Body of pancreas (tissue), 4 donors: ENCODE measurements at regions not wholly inside any gene's neighbourhood (a gene's known extent, or its start where the extent isn't known, plus 50 kb on each side); places are given as distances from the start of the nearest gene placed in this dataset.

Source experiments
- ATAC-seq: fragments of 150-250 bp; one replicate; pipeline ENCODE4 v1.9.1; 2016
- DNase-seq, 4 donors: peaks; one replicate each; pipeline ENCODE4 v3.0.0-alpha.2; 2019
- H3K27ac ChIP-seq, 4 donors: fragments of 200-600 bp; sonication (generic); 1 replicate in 3 of 4; 2 replicates in 1 of 4; pipeline versions ENCODE4 v1.5.1 to v1.6.1; 2016 to 2019; ENCODE audit warnings: mild to moderate bottlenecking in 1 of 4, mixed read lengths in 1 of 4, moderate library complexity in 1 of 4
- H3K27me3 ChIP-seq, 2 donors: fragments of 200-600 bp; sonication (generic); one replicate each; pipeline ENCODE4 v1.6.0; 2016; ENCODE audit warnings: mild to moderate bottlenecking in 1 of 2
- H3K36me3 ChIP-seq, 2 donors: fragments of 200-600 bp; sonication (generic); replicated peaks in 1 of 2; 2 replicates each; pipeline ENCODE4 v1.5.1; 2016; ENCODE audit warnings: low read depth in 2 of 2; ENCODE audit not compliant: insufficient read depth in 1 of 2
- H3K4me1 ChIP-seq: fragments of 200-600 bp; sonication (generic); one replicate; pipeline ENCODE4 v1.6.0; 2016
- H3K4me3 ChIP-seq, 2 donors: fragments of 200-600 bp; sonication (generic); 1 replicate in 1 of 2; 2 replicates in 1 of 2; pipeline ENCODE4 v1.5.1; 2016 to 2019
- H3K9me3 ChIP-seq, 3 donors: fragments of 200-600 bp; sonication (generic); 1 replicate in 2 of 3; 2 replicates in 1 of 3; pipeline ENCODE4 v1.5.1; 2016
- POLR2A ChIP-seq, 3 donors: fragments of 450-650 bp; IDR thresholded peaks; one replicate each; pipeline ENCODE4 v1.6.1; 2016; ENCODE audit warnings: antibody characterized with exemption in 3 of 3, mild to moderate bottlenecking in 2 of 3
- WGBS, 2 donors: methylation state at CpG; one replicate each; pipeline ENCODE4 v1.1.5; 2017; 5-methylcytosine and 5-hydroxymethylcytosine counted together
- intact Hi-C: fragments of 100-400 bp; cut with DNase I; formaldehyde crosslinking; loops from one replicate; pipeline ENCODE4 v1.15.1; 2023
- TF ChIP-seq, protein P1 (sequence below), 7 experiments: fragments of 450-650 bp in 4 of 7; fragments of 200-600 bp in 3 of 7; sonication (generic) in 3 of 7; IDR thresholded peaks; one replicate each; pipeline ENCODE4 v1.5.1; 2016 to 2019; ENCODE audit warnings: antibody characterized with exemption in 7 of 7

- DNase-seq (no peak), ATAC-seq (no peak)
- Histone ChIP-seq H3K27ac (no peak overlapping the region), H3K36me3 (no peaks in the 10 kb centered on the region), H3K9me3 (no peaks in the 10 kb centered on the region), H3K27me3 (no peaks in the 10 kb centered on the region), H3K4me3 (no peak overlapping the region), H3K4me1 (peaks cover 6% of the 10 kb centered on the region)
- intact Hi-C loops: no loop called here
- 86 to 92% methylated on average over 1 of the region's 1 CpG for WGBS, 2 donors
- TF ChIP-seq POLR2A (IDR thresholded peaks at IDR 0.05): no peak
- TF ChIP-seq, protein P1, sequence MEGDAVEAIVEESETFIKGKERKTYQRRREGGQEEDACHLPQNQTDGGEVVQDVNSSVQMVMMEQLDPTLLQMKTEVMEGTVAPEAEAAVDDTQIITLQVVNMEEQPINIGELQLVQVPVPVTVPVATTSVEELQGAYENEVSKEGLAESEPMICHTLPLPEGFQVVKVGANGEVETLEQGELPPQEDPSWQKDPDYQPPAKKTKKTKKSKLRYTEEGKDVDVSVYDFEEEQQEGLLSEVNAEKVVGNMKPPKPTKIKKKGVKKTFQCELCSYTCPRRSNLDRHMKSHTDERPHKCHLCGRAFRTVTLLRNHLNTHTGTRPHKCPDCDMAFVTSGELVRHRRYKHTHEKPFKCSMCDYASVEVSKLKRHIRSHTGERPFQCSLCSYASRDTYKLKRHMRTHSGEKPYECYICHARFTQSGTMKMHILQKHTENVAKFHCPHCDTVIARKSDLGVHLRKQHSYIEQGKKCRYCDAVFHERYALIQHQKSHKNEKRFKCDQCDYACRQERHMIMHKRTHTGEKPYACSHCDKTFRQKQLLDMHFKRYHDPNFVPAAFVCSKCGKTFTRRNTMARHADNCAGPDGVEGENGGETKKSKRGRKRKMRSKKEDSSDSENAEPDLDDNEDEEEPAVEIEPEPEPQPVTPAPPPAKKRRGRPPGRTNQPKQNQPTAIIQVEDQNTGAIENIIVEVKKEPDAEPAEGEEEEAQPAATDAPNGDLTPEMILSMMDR (IDR thresholded peaks at IDR 0.05): no peak
Observed at GRCh38 chr1:182210417-182210816, 148.9 kb upstream of the ZNF648 start.

DNA sequence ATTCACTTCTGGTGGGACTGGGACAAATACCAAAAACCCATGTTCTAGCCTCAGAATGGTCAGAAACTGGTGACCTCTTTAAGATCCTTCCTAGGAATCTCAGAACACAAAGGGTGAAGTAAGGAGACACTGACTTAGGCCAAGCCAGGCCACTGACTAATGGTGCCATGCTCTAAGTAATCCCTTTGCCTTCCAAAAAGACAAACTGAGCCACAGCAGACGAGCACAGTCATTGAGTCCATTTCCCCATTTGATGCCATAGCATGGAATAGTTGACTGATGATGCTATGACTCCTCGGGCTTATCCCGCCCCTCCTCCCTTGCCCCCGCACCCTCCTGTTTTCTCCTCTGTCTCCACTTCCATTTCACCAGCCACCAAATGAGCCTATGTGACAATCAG, 145.8 kb upstream of the ZNF648 start:
- H3K36me3 ChIP-seq: no peaks in the 10 kb centered on the region
- no peaks in the 10 kb centered on the region for H3K9me3 ChIP-seq
- DNase-seq (no peak), ATAC-seq (no peak)
- no peak overlapping the region for H3K4me3 ChIP-seq
- intact Hi-C loops: no loop called here
- H3K27ac ChIP-seq: no peak overlapping the region
- WGBS, 2 donors: 70 to 72% methylated on average over 4 of the region's 4 CpGs
- H3K4me1 ChIP-seq: peaks cover 7% of the 10 kb centered on the region
- H3K27me3 ChIP-seq: no peaks in the 10 kb centered on the region
- TF ChIP-seq, protein P1 (IDR thresholded peaks at IDR 0.05): no peak
- no peak for TF ChIP-seq POLR2A (IDR thresholded peaks at IDR 0.05)

DNA sequence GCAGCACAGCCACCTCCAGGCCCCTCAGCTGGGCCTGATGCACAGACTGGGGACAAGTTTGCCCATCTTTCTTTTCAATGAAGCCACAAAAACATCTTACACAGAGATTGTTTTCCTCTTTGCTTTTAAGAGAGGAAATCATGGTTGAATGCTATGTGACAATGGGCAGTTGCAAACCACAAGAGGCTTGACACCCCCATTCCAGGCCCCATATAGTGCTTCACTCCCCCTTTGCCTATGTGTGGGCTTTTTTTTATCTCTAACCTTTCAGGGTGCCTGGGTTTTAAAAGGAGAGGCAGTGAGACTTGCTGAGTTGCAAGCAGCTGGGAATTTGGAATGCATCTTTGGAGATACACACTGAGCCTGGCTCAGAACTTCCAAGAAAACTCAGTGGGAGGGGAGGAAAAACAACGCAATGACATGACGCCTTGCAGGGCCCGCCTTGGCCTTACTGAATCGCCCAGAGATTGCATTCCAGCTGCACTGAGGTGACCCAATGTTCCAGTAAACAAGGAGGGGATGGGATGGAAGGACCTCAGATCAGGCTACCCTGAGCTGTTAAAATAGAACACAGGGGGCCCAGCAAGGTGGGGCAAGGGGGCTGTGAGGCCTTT, 145.2 kb upstream of the ZNF648 start:
- intact Hi-C loops: no loop called here
- TF ChIP-seq, protein P1 (IDR thresholded peaks at IDR 0.05): no peak
- no peak for TF ChIP-seq POLR2A (IDR thresholded peaks at IDR 0.05)
- Histone ChIP-seq H3K4me3 (no peak overlapping the region), H3K9me3 (no peaks in the 10 kb centered on the region), H3K27me3 (no peaks in the 10 kb centered on the region), H3K4me1 (peaks cover 7% of the 10 kb centered on the region), H3K27ac (no peak overlapping the region), H3K36me3 (no peaks in the 10 kb centered on the region)
- DNase-seq (peak in 3 of 4 donors; percentile 25 to 48 (median 31)), ATAC-seq (peak; percentile 62)
- 70 to 84% methylated on average over 4 of the region's 4 CpGs for WGBS, 2 donors

- no peak for TF ChIP-seq POLR2A (IDR thresholded peaks at IDR 0.05)
- TF ChIP-seq, protein P1 (IDR thresholded peaks at IDR 0.05): no peak
- H3K27me3 ChIP-seq: no peaks in the 10 kb centered on the region
- DNase-seq (no peak), ATAC-seq (peak; percentile 45)
- H3K4me1 ChIP-seq: peaks cover 11% of the 10 kb centered on the region
- H3K36me3 ChIP-seq: no peaks in the 10 kb centered on the region
- H3K4me3 ChIP-seq: no peak overlapping the region
- intact Hi-C loops: no loop called here
- H3K9me3 ChIP-seq: no peaks in the 10 kb centered on the region
- no peak overlapping the region for H3K27ac ChIP-seq
Observed at GRCh38 chr1:182205351-182206022, 144.0 kb upstream of the ZNF648 start.
